Progenitor cell of endocrine pancreas (in vitro differentiated cells): ENCODE measurements at regions not wholly inside any gene's neighbourhood (a gene's known extent, or its start where the extent isn't known, plus 50 kb on each side); places are given as distances from the start of the nearest gene placed in this dataset.
"Not testable (repeated sequence)": the region's sequence is repeated elsewhere in the genome, so short reads cannot be mapped to it uniquely, and the experiment has no call there.

Source experiments
- DNase-seq: peaks from one replicate; pipeline ENCODE4 v3.0.0; 2021; ENCODE audit warnings: low spot score; ENCODE audit not compliant: unreplicated experiment
- H3K27ac Mint-ChIP-seq: 2 replicates; pipeline ENCODE4 v1.8.0; 2021; ENCODE audit warnings: mild to moderate bottlenecking, moderate library complexity, mixed read lengths
- H3K27me3 Mint-ChIP-seq: 2 replicates; pipeline ENCODE4 v1.8.0; 2021; ENCODE audit warnings: mixed read lengths
- H3K36me3 Mint-ChIP-seq: 2 replicates; pipeline ENCODE4 v1.8.0; 2022; ENCODE audit warnings: mixed read lengths; ENCODE audit not compliant: insufficient read depth
- H3K4me1 Mint-ChIP-seq: 2 replicates; pipeline ENCODE4 v1.8.0; 2021; ENCODE audit warnings: low read depth, mixed read lengths
- H3K4me3 Mint-ChIP-seq: 2 replicates; pipeline ENCODE4 v1.8.0; 2021; ENCODE audit warnings: low read depth, mild to moderate bottlenecking, moderate library complexity, mixed read lengths
- H3K9me3 Mint-ChIP-seq: 2 replicates; pipeline ENCODE4 v1.8.0; 2021; ENCODE audit warnings: low read depth, mixed read lengths
- CTCF ChIP-seq: fragments of 200-600 bp; sonication (generic); IDR thresholded peaks from one replicate; pipeline ENCODE4 v1.5.0; 2021; ENCODE audit warnings: antibody characterized with exemption, mild to moderate bottlenecking; ENCODE audit not compliant: unreplicated experiment

DNA sequence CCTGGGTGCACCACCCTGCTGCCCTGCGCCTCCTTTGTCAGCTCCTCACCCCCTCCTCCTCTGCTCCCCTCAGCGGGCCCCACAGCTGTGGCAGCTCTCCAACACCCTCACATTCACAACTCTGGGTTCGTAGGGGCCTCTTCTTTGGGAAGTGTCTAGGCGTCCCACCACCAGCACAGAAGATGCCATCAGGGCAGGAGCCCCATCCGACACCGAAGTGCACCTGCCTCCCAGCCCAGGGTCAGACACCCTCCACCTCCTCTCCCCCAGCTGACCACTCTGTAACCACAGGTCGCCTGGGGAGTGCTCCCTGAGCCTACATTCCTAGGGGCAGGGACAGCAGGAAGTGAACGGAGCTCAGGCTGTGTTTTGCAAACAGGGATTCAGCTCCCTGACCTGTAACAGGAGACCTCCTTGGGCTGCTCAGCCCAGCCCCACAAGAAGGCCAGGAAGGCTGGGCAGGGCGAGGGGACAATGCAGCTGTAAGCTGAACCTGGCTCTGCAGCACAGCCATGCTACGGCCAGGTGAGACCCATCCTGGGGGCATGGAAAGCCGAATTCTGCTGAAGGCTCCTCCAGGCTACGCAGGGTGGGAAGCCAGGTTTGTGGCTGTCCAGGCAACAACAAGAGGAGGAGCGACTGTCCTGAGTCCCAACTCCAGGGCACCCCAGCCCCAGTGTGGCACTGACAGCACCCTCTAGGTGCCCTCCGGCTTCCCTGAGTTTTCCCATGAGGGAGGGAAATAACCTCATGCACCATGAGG is 269.0 kb downstream of the GOLGA6L6 start:
- no peaks in the 10 kb centered on the region for H3K4me1 Mint-ChIP-seq
- H3K4me3 Mint-ChIP-seq: no peak overlapping the region
- no peak for DNase-seq
- peaks cover 1% of the 10 kb centered on the region for H3K36me3 Mint-ChIP-seq
- H3K9me3 Mint-ChIP-seq: no peaks in the 10 kb centered on the region
- H3K27me3 Mint-ChIP-seq: no peaks in the 10 kb centered on the region
- TF ChIP-seq CTCF: no peak
- H3K27ac Mint-ChIP-seq: no peak overlapping the region

DNA sequence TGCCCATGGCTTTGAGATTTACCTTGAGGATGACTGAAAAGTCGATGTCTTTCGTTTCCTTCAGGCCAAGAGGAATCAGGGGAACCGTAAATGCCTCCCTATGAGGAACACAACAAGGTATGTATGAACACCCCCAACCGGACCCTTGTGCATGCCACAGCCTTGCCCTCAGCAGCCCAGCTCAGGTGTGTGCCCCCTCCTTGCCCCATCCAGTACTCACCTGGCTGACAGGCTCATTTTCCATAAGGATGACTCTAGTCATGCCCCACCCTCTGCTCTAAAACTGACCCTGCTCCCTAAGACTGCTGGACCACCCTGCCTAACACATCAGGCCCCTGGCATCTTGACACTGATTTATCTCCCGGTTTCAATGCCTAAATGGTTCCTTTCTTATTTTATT is 270.0 kb downstream of the GOLGA6L6 start:
- no peak overlapping the region for H3K4me3 Mint-ChIP-seq
- no peaks in the 10 kb centered on the region for H3K27me3 Mint-ChIP-seq
- TF ChIP-seq CTCF: no peak
- H3K4me1 Mint-ChIP-seq: no peaks in the 10 kb centered on the region
- H3K36me3 Mint-ChIP-seq: peaks cover 1% of the 10 kb centered on the region
- H3K9me3 Mint-ChIP-seq: no peaks in the 10 kb centered on the region
- H3K27ac Mint-ChIP-seq: no peak overlapping the region
- no peak for DNase-seq

GRCh38 chr15:20269956-20270355 is 271.6 kb downstream of the GOLGA6L6 start:
- H3K27me3 Mint-ChIP-seq, H3K27ac Mint-ChIP-seq, H3K36me3 Mint-ChIP-seq, H3K9me3 Mint-ChIP-seq, DNase-seq, H3K4me1 Mint-ChIP-seq, H3K4me3 Mint-ChIP-seq: not testable (repeated sequence)

DNA sequence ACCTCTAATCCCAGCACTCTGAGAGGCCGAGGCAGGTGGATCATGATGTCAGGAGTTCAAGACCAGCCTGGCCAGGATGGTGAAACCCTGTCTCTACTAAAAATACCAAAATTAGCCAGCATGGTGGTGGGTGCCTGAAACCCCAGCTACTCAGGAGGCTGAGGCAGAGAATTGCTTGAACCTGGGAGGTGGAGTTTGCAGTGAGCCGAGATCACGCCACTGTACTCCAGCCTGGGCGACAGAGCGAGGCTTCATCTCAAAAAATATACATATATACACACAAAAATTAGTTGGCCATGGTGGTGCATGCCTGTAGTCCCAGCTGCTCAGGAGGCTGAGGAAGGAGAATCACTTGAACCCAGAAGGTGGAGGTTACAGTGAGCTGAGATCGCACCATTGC is 273.6 kb downstream of the GOLGA6L6 start:
- H3K27ac Mint-ChIP-seq, H3K4me3 Mint-ChIP-seq, DNase-seq, H3K9me3 Mint-ChIP-seq, H3K4me1 Mint-ChIP-seq, H3K27me3 Mint-ChIP-seq, H3K36me3 Mint-ChIP-seq: not testable (repeated sequence)

- H3K4me1 Mint-ChIP-seq, H3K9me3 Mint-ChIP-seq, H3K27ac Mint-ChIP-seq: not testable (repeated sequence)
Observed at GRCh38 chr15:20267051-20267730, 274.4 kb downstream of the GOLGA6L6 start.

GRCh38 chr15:20265710-20266109 is 275.9 kb downstream of the GOLGA6L6 start:
- not testable (repeated sequence) for DNase-seq, H3K4me3 Mint-ChIP-seq, H3K27ac Mint-ChIP-seq, H3K36me3 Mint-ChIP-seq, H3K4me1 Mint-ChIP-seq, H3K27me3 Mint-ChIP-seq
- peaks cover 10% of the 10 kb centered on the region for H3K9me3 Mint-ChIP-seq

More at GRCh38 chr15:20267051-20267730, 274.4 kb downstream of the GOLGA6L6 start:
- H3K4me3 Mint-ChIP-seq, H3K27me3 Mint-ChIP-seq, H3K36me3 Mint-ChIP-seq, DNase-seq: not testable (repeated sequence)

DNA sequence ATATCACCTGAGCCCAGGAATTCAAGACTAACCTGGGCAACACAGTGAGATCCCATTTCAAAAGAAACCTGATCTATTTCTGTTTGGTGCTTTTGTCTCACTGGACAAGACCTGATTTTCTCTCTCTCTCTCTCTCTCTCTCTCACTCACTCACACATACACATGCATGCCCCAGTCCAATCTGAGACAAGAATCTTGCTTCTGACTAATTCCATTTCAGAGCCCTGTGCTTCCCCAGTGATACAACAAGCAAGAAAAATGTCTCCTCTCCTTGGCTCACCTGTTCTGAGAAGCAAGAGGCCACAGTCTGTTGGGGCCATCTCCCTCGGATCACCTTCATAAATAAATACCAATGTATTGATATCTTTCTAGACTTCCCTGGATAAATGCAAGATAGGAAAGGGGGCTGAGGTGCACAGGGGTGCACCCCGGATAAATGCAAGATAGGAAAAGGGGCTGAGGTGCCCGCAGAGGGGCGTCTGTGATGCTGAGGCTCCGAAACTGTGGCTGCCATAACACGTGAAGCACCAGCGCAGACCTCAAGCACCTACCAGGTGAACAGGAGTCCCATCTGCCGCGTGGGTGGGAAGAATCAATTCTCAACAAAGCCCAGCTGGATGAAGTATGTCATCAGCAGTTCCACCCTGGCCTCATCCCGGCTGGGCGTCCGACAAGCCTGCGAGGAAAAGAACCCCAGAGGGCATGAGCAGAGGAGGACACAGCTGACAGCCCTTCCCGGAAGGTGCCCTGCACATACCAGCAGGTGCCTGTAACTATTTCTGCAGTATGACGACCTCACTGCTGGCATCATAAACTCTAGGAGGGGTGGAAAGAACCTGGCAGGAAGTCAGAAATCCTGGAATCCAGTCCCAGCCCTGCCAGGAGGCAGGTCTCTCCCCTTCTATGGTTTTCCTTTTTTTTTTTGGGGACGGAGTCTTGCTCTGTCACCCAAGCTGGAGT is 280.0 kb downstream of the GOLGA6L6 start:
- H3K36me3 Mint-ChIP-seq, H3K27ac Mint-ChIP-seq, H3K4me1 Mint-ChIP-seq, H3K4me3 Mint-ChIP-seq, DNase-seq, H3K27me3 Mint-ChIP-seq: not testable (repeated sequence)
- peaks cover 35% of the 10 kb centered on the region for H3K9me3 Mint-ChIP-seq

GRCh38 chr15:20260650-20261049 is 280.9 kb downstream of the GOLGA6L6 start:
- H3K9me3 Mint-ChIP-seq: peaks cover 34% of the 10 kb centered on the region
- H3K27ac Mint-ChIP-seq, DNase-seq, H3K4me1 Mint-ChIP-seq, H3K4me3 Mint-ChIP-seq, H3K36me3 Mint-ChIP-seq, H3K27me3 Mint-ChIP-seq: not testable (repeated sequence)

GRCh38 chr15:20259559-20260190 is 281.9 kb downstream of the GOLGA6L6 start:
- H3K4me1 Mint-ChIP-seq, H3K4me3 Mint-ChIP-seq, H3K27ac Mint-ChIP-seq, H3K27me3 Mint-ChIP-seq, DNase-seq, H3K36me3 Mint-ChIP-seq: not testable (repeated sequence)
- H3K9me3 Mint-ChIP-seq: peaks cover 38% of the 10 kb centered on the region

DNA sequence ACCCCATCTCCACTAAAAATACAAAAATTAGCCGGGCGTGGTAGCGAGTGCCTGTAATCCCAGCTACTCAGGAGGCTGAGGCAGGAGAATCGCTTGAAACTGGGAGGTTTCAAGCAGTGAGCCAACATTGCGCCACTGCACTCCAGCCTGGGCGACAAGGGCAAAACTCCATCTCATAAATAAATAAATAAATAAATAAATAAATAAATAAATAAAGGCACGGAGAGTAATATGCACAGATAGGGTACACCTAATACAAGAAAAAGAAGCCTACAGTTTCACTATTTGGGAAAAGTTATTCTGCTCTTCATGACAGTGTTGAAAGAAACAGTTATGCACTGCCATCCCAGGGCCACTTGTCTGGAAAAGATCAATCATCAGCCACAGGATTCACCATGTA is 285.2 kb downstream of the GOLGA6L6 start:
- H3K27me3 Mint-ChIP-seq, H3K4me1 Mint-ChIP-seq, H3K4me3 Mint-ChIP-seq, H3K27ac Mint-ChIP-seq, DNase-seq: not testable (repeated sequence)
- Mint-ChIP-seq H3K9me3 (peaks cover 56% of the 10 kb centered on the region), H3K36me3 (peaks cover 14% of the 10 kb centered on the region)
